ENCODE measurements at regions not wholly inside any gene's neighbourhood (a gene's known extent, or its start where the extent isn't known, plus 50 kb on each side); places are given as distances from the start of the nearest gene placed in this dataset.
"Not testable (repeated sequence)": the region's sequence is repeated elsewhere in the genome, so short reads cannot be mapped to it uniquely, and the experiment has no call there.

- no peak for TF ChIP-seq POLR2A (IDR thresholded peaks at IDR 0.05)
- no peak for TF ChIP-seq CTCF (IDR thresholded peaks at IDR 0.05)
- intact Hi-C loops (cut with DNase I), result no loop called here
- Histone ChIP-seq H3K27me3 (peaks cover 5% of the 10 kb centered on the region), H3K4me3 (no peak overlapping the region), H3K4me1 (replicated peaks in 1 of 2) (no peaks in the 10 kb centered on the region), H3K36me3 (replicated peaks in 1 of 2) (no peaks in the 10 kb centered on the region), H3K27ac (no peak overlapping the region), H3K9me3 (replicated peaks in 1 of 3) (no peaks in the 10 kb centered on the region)
- no peak for DNase-seq
Measured at GRCh38 chrX:87005885-87006284, 511.7 kb upstream of the KLHL4 start.

GRCh38 chrX:87006561-87006960 lies 511.0 kb upstream of the KLHL4 start:
- no peaks in the 10 kb centered on the region for H3K36me3 ChIP-seq (replicated peaks in 1 of 2)
- intact Hi-C loops (cut with DNase I), result no loop called here
- H3K9me3 ChIP-seq (replicated peaks in 1 of 3), result no peaks in the 10 kb centered on the region
- H3K27me3 ChIP-seq, result peaks cover 5% of the 10 kb centered on the region
- H3K4me3 ChIP-seq, result no peak overlapping the region
- H3K4me1 ChIP-seq (replicated peaks in 1 of 2), result no peaks in the 10 kb centered on the region
- TF ChIP-seq POLR2A (IDR thresholded peaks at IDR 0.05), result no peak
- TF ChIP-seq CTCF (IDR thresholded peaks at IDR 0.05), result no peak
- H3K27ac ChIP-seq, result no peak overlapping the region
- DNase-seq, result no peak

DNA sequence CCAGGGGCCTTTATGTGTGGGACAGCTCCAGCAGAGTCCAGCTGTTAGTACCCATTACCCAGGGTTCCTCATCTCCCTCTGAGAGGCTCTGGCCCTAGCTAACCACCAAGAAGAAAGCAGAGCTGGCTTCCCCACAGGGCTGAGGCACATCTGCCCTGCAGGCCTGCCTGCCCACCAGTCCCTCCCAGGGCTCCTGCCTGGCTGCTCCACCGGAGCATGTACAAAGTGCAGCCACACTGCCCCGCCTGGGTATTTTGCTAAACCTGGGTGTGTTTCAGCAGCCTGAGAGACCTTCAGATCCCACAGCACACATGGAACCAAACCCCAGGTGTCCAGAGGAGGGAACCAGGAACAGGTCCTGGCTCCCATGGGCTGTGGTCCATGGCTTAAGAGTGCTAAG lies 500.4 kb upstream of the KLHL4 start:
- H3K27me3 ChIP-seq, result no peaks in the 10 kb centered on the region
- H3K4me1 ChIP-seq (replicated peaks in 1 of 2), result no peaks in the 10 kb centered on the region
- no peak overlapping the region for H3K27ac ChIP-seq
- no peak overlapping the region for H3K4me3 ChIP-seq
- WGBS, 4 donors, result 57 to 90% (median 80%) methylated on average over 1 to 2 of the region's 2 CpGs; no CpG with 5 or more reads in 1 of the 4 donors
- no peaks in the 10 kb centered on the region for H3K9me3 ChIP-seq (replicated peaks in 1 of 3)
- no peaks in the 10 kb centered on the region for H3K36me3 ChIP-seq (replicated peaks in 1 of 2)
- TF ChIP-seq POLR2A (IDR thresholded peaks at IDR 0.05) (no peak), CTCF (IDR thresholded peaks at IDR 0.05) (no peak)
- no peak for DNase-seq
- intact Hi-C loops (cut with DNase I), result no loop called here

GRCh38 chrX:87033115-87033514 lies 484.5 kb upstream of the KLHL4 start:
- H3K27me3 ChIP-seq; H3K4me3 ChIP-seq; DNase-seq; intact Hi-C loops (cut with DNase I); H3K4me1 ChIP-seq (replicated peaks in 1 of 2); H3K27ac ChIP-seq; H3K9me3 ChIP-seq (replicated peaks in 1 of 3); H3K36me3 ChIP-seq (replicated peaks in 1 of 2): not testable (repeated sequence)
- WGBS, 4 donors, result 86 to 93% (median 92%) methylated on average over 9 to 25 of the region's 25 CpGs

DNA sequence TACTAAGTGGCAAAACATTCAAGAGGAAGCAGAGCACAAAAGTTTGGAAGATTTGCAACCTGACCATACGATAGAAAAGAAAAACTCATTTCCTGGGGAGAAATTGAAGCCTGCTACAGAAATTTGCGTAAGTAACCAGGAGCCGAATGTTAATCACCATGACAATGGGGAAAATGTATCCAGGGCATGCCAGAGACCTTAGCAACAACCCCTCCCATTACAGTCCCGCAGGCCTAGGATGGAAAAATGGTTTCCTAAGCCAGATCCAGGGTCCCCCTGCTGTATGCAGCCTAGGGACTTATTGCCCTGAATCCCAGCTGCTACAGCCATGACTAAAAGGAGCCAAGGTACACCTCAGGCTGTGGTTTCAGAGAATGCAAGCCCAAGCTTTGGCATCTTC lies 472.2 kb upstream of the KLHL4 start:
- Histone ChIP-seq H3K4me1 (replicated peaks in 1 of 2) (no peaks in the 10 kb centered on the region), H3K27me3 (no peaks in the 10 kb centered on the region), H3K9me3 (replicated peaks in 1 of 3) (no peaks in the 10 kb centered on the region), H3K36me3 (replicated peaks in 1 of 2) (no peaks in the 10 kb centered on the region), H3K4me3 (no peak overlapping the region), H3K27ac (no peak overlapping the region)
- intact Hi-C loops (cut with DNase I), result no loop called here
- no peak for TF ChIP-seq CTCF (IDR thresholded peaks at IDR 0.05)
- TF ChIP-seq POLR2A (IDR thresholded peaks at IDR 0.05), result no peak
- WGBS, 4 donors, result 58 to 75% (median 67%) methylated on average over 4 of the region's 4 CpGs
- no peak for DNase-seq
